ENCODE measurements at regions not wholly inside any gene's neighbourhood (a gene's known extent, or its start where the extent isn't known, plus 50 kb on each side); places are given as distances from the start of the nearest gene placed in this dataset.

GRCh38 chr2:6024784-6025183 lies 332.6 kb downstream of the SOX11 start:
- Histone ChIP-seq H4K5ac (ENCODE audit: low read length) (no peak overlapping the region), H3K36me3 (ENCODE audit: control insufficient read depth, insufficient read depth, low read length) (no peaks in the 10 kb centered on the region), H3K4ac (ENCODE audit: low read depth, low read length) (no peak overlapping the region), H3K79me2 (ENCODE audit: control insufficient read depth, insufficient read depth, low read length) (no peaks in the 10 kb centered on the region), H2AK5ac (ENCODE audit: low read length) (no peak overlapping the region), H3K23ac (ENCODE audit: low read length) (no peak overlapping the region), H2BK5ac (ENCODE audit: low read length) (no peak overlapping the region), H3K4me2 (ENCODE audit: low read length) (no peak overlapping the region), H3K4me3 (ENCODE audit: low read length) (no peak overlapping the region), H3K79me1 (ENCODE audit: low read length) (no peaks in the 10 kb centered on the region), H3K27me3 (ENCODE audit: insufficient read depth, low read length, poor library complexity) (no peaks in the 10 kb centered on the region), H3K4me1 (ENCODE audit: control insufficient read depth, low read depth, low read length) (no peaks in the 10 kb centered on the region), H2BK120ac (ENCODE audit: low read depth, low read length) (no peak overlapping the region), H3K9ac (ENCODE audit: low read length) (no peak overlapping the region), H3K18ac (ENCODE audit: low read length) (no peak overlapping the region), H3K27ac (ENCODE audit: low read depth, low read length) (no peak overlapping the region), H4K8ac (ENCODE audit: low read depth, low read length) (no peak overlapping the region), H3K56ac (ENCODE audit: low read length) (no peak overlapping the region), H2BK15ac (replicated peaks; ENCODE audit: low read depth) (no peak overlapping the region)
- no CpG with 5 or more reads among the region's 1 CpG for WGBS (ENCODE audit: extremely low coverage, insufficient coverage, low lambda C conversion rate)
- no peak for DNase-seq

GRCh38 chr2:6025391-6025790 lies 333.2 kb downstream of the SOX11 start:
- H3K36me3 ChIP-seq (ENCODE audit: control insufficient read depth, insufficient read depth, low read length): no peaks in the 10 kb centered on the region

DNA sequence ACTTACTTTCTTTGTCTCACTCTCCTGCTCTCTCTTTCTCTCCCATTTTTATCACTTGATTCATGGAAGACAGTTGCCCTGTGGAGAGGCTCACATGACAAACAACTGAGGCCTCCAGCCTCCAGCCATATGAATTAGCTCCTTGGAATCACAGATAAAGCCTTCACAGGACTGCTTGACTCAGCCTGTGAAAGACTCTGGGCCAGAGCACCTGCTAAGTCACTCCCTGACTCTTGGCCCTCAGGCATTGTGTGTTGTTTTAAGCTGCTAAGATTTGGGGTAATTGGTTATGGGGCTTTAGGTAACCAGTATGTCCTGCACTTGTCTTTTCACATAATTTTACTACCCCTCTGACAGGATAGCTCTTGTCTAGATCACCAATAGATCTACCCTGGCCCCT lies 334.9 kb downstream of the SOX11 start:
- Histone ChIP-seq H3K27me3 (ENCODE audit: insufficient read depth, low read length, poor library complexity) (no peaks in the 10 kb centered on the region), H3K9ac (ENCODE audit: low read length) (no peak overlapping the region), H3K27ac (ENCODE audit: low read depth, low read length) (no peak overlapping the region), H4K8ac (ENCODE audit: low read depth, low read length) (no peak overlapping the region), H2BK15ac (replicated peaks; ENCODE audit: low read depth) (no peak overlapping the region), H3K4me1 (ENCODE audit: control insufficient read depth, low read depth, low read length) (no peaks in the 10 kb centered on the region), H3K18ac (ENCODE audit: low read length) (no peak overlapping the region), H2AK5ac (ENCODE audit: low read length) (no peak overlapping the region), H3K36me3 (ENCODE audit: control insufficient read depth, insufficient read depth, low read length) (no peaks in the 10 kb centered on the region), H2BK120ac (ENCODE audit: low read depth, low read length) (no peak overlapping the region), H3K4me2 (ENCODE audit: low read length) (no peak overlapping the region), H3K23ac (ENCODE audit: low read length) (no peak overlapping the region), H3K56ac (ENCODE audit: low read length) (no peak overlapping the region), H2BK5ac (ENCODE audit: low read length) (no peak overlapping the region), H4K5ac (ENCODE audit: low read length) (no peak overlapping the region), H3K79me2 (ENCODE audit: control insufficient read depth, insufficient read depth, low read length) (no peaks in the 10 kb centered on the region), H3K79me1 (ENCODE audit: low read length) (no peaks in the 10 kb centered on the region), H3K4me3 (ENCODE audit: low read length) (no peak overlapping the region), H3K4ac (ENCODE audit: low read depth, low read length) (no peak overlapping the region)
- peak; percentile 58 for DNase-seq

More at GRCh38 chr2:6025391-6025790, 333.2 kb downstream of the SOX11 start:
- Histone ChIP-seq H3K9ac (ENCODE audit: low read length) (no peak overlapping the region), H3K79me1 (ENCODE audit: low read length) (no peaks in the 10 kb centered on the region), H4K5ac (ENCODE audit: low read length) (no peak overlapping the region), H2BK15ac (replicated peaks; ENCODE audit: low read depth) (no peak overlapping the region), H3K79me2 (ENCODE audit: control insufficient read depth, insufficient read depth, low read length) (no peaks in the 10 kb centered on the region), H3K27ac (ENCODE audit: low read depth, low read length) (no peak overlapping the region), H3K23ac (ENCODE audit: low read length) (no peak overlapping the region), H4K8ac (ENCODE audit: low read depth, low read length) (no peak overlapping the region), H3K4ac (ENCODE audit: low read depth, low read length) (no peak overlapping the region), H3K56ac (ENCODE audit: low read length) (no peak overlapping the region), H2AK5ac (ENCODE audit: low read length) (no peak overlapping the region), H3K27me3 (ENCODE audit: insufficient read depth, low read length, poor library complexity) (no peaks in the 10 kb centered on the region), H2BK5ac (ENCODE audit: low read length) (no peak overlapping the region), H3K4me1 (ENCODE audit: control insufficient read depth, low read depth, low read length) (no peaks in the 10 kb centered on the region), H3K4me3 (ENCODE audit: low read length) (no peak overlapping the region), H3K18ac (ENCODE audit: low read length) (no peak overlapping the region), H3K4me2 (ENCODE audit: low read length) (no peak overlapping the region), H2BK120ac (ENCODE audit: low read depth, low read length) (no peak overlapping the region)
- no CpG with 5 or more reads among the region's 6 CpGs for WGBS (ENCODE audit: extremely low coverage, insufficient coverage, low lambda C conversion rate)
- DNase-seq: no peak

- H4K8ac ChIP-seq (ENCODE audit: low read depth, low read length): no peak overlapping the region
- H2AK5ac ChIP-seq (ENCODE audit: low read length): no peak overlapping the region
- no peak overlapping the region for H3K27ac ChIP-seq (ENCODE audit: low read depth, low read length)
- H3K79me2 ChIP-seq (ENCODE audit: control insufficient read depth, insufficient read depth, low read length): no peaks in the 10 kb centered on the region
- no CpG with 5 or more reads among the region's 5 CpGs for WGBS (ENCODE audit: extremely low coverage, insufficient coverage, low lambda C conversion rate)
- no peak overlapping the region for H3K18ac ChIP-seq (ENCODE audit: low read length)
- H3K4ac ChIP-seq (ENCODE audit: low read depth, low read length): no peak overlapping the region
- no peaks in the 10 kb centered on the region for H3K27me3 ChIP-seq (ENCODE audit: insufficient read depth, low read length, poor library complexity)
- no peaks in the 10 kb centered on the region for H3K4me1 ChIP-seq (ENCODE audit: control insufficient read depth, low read depth, low read length)
- no peak overlapping the region for H3K4me3 ChIP-seq (ENCODE audit: low read length)
- H3K36me3 ChIP-seq (ENCODE audit: control insufficient read depth, insufficient read depth, low read length): no peaks in the 10 kb centered on the region
- H3K56ac ChIP-seq (ENCODE audit: low read length): no peak overlapping the region
- H2BK120ac ChIP-seq (ENCODE audit: low read depth, low read length): no peak overlapping the region
- no peak for DNase-seq
- H3K4me2 ChIP-seq (ENCODE audit: low read length): no peak overlapping the region
- H3K79me1 ChIP-seq (ENCODE audit: low read length): no peaks in the 10 kb centered on the region
- no peak overlapping the region for H4K5ac ChIP-seq (ENCODE audit: low read length)
- H3K23ac ChIP-seq (ENCODE audit: low read length): no peak overlapping the region
- H2BK15ac ChIP-seq (replicated peaks; ENCODE audit: low read depth): no peak overlapping the region
- no peak overlapping the region for H3K9ac ChIP-seq (ENCODE audit: low read length)
- H2BK5ac ChIP-seq (ENCODE audit: low read length): no peak overlapping the region
Observed at GRCh38 chr2:6031200-6031867, 339.1 kb downstream of the SOX11 start.

DNA sequence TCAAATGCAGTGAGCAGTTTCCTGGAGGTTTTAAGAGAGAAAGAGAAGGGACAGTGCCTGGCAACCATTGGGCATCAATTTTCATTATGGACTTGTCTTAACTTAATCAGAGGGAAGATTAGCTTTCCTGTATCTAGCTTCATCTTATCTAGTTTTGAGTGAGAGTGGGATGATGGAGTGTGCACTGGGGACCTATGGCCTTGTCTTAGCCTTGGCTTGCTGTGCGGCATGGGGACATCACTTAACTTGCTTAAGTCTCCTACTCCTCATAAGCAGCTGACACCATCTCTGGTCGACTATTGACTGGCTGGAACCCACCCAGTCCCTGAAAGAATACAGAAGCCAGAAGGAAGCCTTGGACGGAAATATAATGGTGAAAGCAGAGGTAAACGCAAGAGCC lies 344.0 kb downstream of the SOX11 start:
- Histone ChIP-seq H2AK5ac (ENCODE audit: low read length) (no peak overlapping the region), H3K27ac (ENCODE audit: low read depth, low read length) (no peak overlapping the region)

DNA sequence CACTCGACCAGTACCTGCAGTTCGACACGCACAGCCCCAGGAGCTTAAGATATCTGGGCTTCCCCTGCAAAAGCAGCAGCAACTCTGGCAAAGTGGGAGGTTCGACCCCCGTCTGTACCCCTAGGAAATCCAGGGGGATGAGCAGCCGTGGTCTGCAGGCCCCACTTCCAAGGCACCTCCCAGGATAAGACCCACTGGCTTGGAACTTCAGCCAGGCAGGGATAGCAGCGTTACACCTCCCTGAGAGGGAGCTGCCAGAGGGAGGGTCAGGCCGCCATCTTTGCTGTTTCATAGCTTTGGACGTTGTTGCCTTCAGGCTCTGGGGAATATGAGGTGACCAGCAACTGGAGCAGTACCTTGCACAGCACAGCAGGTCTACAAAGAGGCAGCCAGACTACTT lies 351.1 kb downstream of the SOX11 start:
- no peak overlapping the region for H4K8ac ChIP-seq (ENCODE audit: low read depth, low read length)
- no peak overlapping the region for H3K23ac ChIP-seq (ENCODE audit: low read length)
- no peak overlapping the region for H3K4me3 ChIP-seq (ENCODE audit: low read length)
- H3K36me3 ChIP-seq (ENCODE audit: control insufficient read depth, insufficient read depth, low read length): no peaks in the 10 kb centered on the region
- H3K79me1 ChIP-seq (ENCODE audit: low read length): no peaks in the 10 kb centered on the region
- WGBS (ENCODE audit: extremely low coverage, insufficient coverage, low lambda C conversion rate): no CpG with 5 or more reads among the region's 9 CpGs
- no peak overlapping the region for H3K56ac ChIP-seq (ENCODE audit: low read length)
- H2BK120ac ChIP-seq (ENCODE audit: low read depth, low read length): no peak overlapping the region
- no peak overlapping the region for H3K4me2 ChIP-seq (ENCODE audit: low read length)
- H3K4ac ChIP-seq (ENCODE audit: low read depth, low read length): no peak overlapping the region
- no peak overlapping the region for H4K5ac ChIP-seq (ENCODE audit: low read length)
- no peaks in the 10 kb centered on the region for H3K79me2 ChIP-seq (ENCODE audit: control insufficient read depth, insufficient read depth, low read length)
- H2BK15ac ChIP-seq (replicated peaks; ENCODE audit: low read depth): no peak overlapping the region
- no peak overlapping the region for H2AK5ac ChIP-seq (ENCODE audit: low read length)
- H2BK5ac ChIP-seq (ENCODE audit: low read length): no peak overlapping the region
- no peaks in the 10 kb centered on the region for H3K27me3 ChIP-seq (ENCODE audit: insufficient read depth, low read length, poor library complexity)
- no peak overlapping the region for H3K27ac ChIP-seq (ENCODE audit: low read depth, low read length)
- no peak for DNase-seq
- H3K18ac ChIP-seq (ENCODE audit: low read length): no peak overlapping the region
- no peaks in the 10 kb centered on the region for H3K4me1 ChIP-seq (ENCODE audit: control insufficient read depth, low read depth, low read length)
- no peak overlapping the region for H3K9ac ChIP-seq (ENCODE audit: low read length)

More for the DNA sequence above, 344.0 kb downstream of the SOX11 start:
- H2BK15ac ChIP-seq (replicated peaks; ENCODE audit: low read depth): no peak overlapping the region
- H3K36me3 ChIP-seq (ENCODE audit: control insufficient read depth, insufficient read depth, low read length): no peaks in the 10 kb centered on the region
- H4K8ac ChIP-seq (ENCODE audit: low read depth, low read length): no peak overlapping the region
- H3K4me2 ChIP-seq (ENCODE audit: low read length): no peak overlapping the region
- WGBS (ENCODE audit: extremely low coverage, insufficient coverage, low lambda C conversion rate): no CpG with 5 or more reads among the region's 4 CpGs
- H3K79me2 ChIP-seq (ENCODE audit: control insufficient read depth, insufficient read depth, low read length): no peaks in the 10 kb centered on the region
- no peak overlapping the region for H2BK5ac ChIP-seq (ENCODE audit: low read length)
- H2BK120ac ChIP-seq (ENCODE audit: low read depth, low read length): no peak overlapping the region
- no peak overlapping the region for H3K56ac ChIP-seq (ENCODE audit: low read length)
- H3K27me3 ChIP-seq (ENCODE audit: insufficient read depth, low read length, poor library complexity): no peaks in the 10 kb centered on the region
- no peaks in the 10 kb centered on the region for H3K4me1 ChIP-seq (ENCODE audit: control insufficient read depth, low read depth, low read length)
- no peaks in the 10 kb centered on the region for H3K79me1 ChIP-seq (ENCODE audit: low read length)
- no peak overlapping the region for H3K23ac ChIP-seq (ENCODE audit: low read length)
- H4K5ac ChIP-seq (ENCODE audit: low read length): no peak overlapping the region
- H3K9ac ChIP-seq (ENCODE audit: low read length): no peak overlapping the region
- no peak overlapping the region for H3K4ac ChIP-seq (ENCODE audit: low read depth, low read length)
- H3K4me3 ChIP-seq (ENCODE audit: low read length): no peak overlapping the region
- no peak for DNase-seq
- no peak overlapping the region for H3K18ac ChIP-seq (ENCODE audit: low read length)

Measured in mesendoderm (in vitro differentiated cells).